Parathyroid adenoma (tissue), 2 donors: ENCODE measurements at regions not wholly inside any gene's neighbourhood (a gene's known extent, or its start where the extent isn't known, plus 50 kb on each side); places are given as distances from the start of the nearest gene placed in this dataset.

Source experiments
- H2AFZ ChIP-seq: fragments of 300-600 bp; sonication (generic); one replicate; pipeline ENCODE4 v1.7.0; 2017; ENCODE audit warnings: antibody characterized with exemption, mild to moderate bottlenecking
- H3K27ac ChIP-seq: fragments of 300-600 bp; sonication (generic); one replicate; pipeline ENCODE4 v1.7.0; 2017
- H3K27me3 ChIP-seq: fragments of 300-600 bp; sonication (generic); one replicate; pipeline ENCODE4 v1.7.0; 2017; ENCODE audit warnings: low read length; ENCODE audit not compliant: control insufficient read depth, insufficient read depth
- H3K36me3 ChIP-seq: fragments of 300-600 bp; sonication (generic); one replicate; pipeline ENCODE4 v1.7.0; 2017; ENCODE audit warnings: low read length; ENCODE audit not compliant: control insufficient read depth, insufficient read depth
- H3K4me1 ChIP-seq: fragments of 300-600 bp; sonication (generic); one replicate; pipeline ENCODE4 v1.7.0; 2017; ENCODE audit warnings: control low read depth
- H3K4me2 ChIP-seq: fragments of 300-600 bp; sonication (generic); one replicate; pipeline ENCODE4 v1.7.0; 2017; ENCODE audit warnings: low read length
- H3K4me3 ChIP-seq: fragments of 300-600 bp; sonication (generic); one replicate; pipeline ENCODE4 v1.7.0; 2017; ENCODE audit warnings: low read depth, low read length
- H3K79me2 ChIP-seq: fragments of 300-600 bp; sonication (generic); one replicate; pipeline ENCODE4 v1.7.0; 2017; ENCODE audit warnings: control low read depth
- H3K9ac ChIP-seq: fragments of 300-600 bp; sonication (generic); one replicate; pipeline ENCODE4 v1.7.0; 2017; ENCODE audit warnings: mild to moderate bottlenecking
- H3K9me3 ChIP-seq: fragments of 300-600 bp; sonication (generic); one replicate; pipeline ENCODE4 v1.7.0; 2017; ENCODE audit warnings: low read length; ENCODE audit not compliant: control insufficient read depth
- CTCF ChIP-seq: fragments of 300-600 bp; sonication (generic); IDR thresholded peaks from one replicate; pipeline ENCODE4 v1.7.0; 2017; ENCODE audit warnings: antibody characterized with exemption, mild to moderate bottlenecking
- donor health status: primary hyperparathyroidism.

- no peak overlapping the region for H3K4me3 ChIP-seq
- no peak for TF ChIP-seq CTCF
- H3K4me2 ChIP-seq, result no peak overlapping the region
- no peaks in the 10 kb centered on the region for H3K4me1 ChIP-seq
- H3K79me2 ChIP-seq, result no peaks in the 10 kb centered on the region
- no peaks in the 10 kb centered on the region for H3K36me3 ChIP-seq
- no peaks in the 10 kb centered on the region for H3K9me3 ChIP-seq
- no peak overlapping the region for H2AFZ ChIP-seq
- no peak overlapping the region for H3K9ac ChIP-seq
- H3K27me3 ChIP-seq, result no peaks in the 10 kb centered on the region
- H3K27ac ChIP-seq, result no peak overlapping the region
Observed at GRCh38 chrX:16518131-16518530, 131.8 kb upstream of the S100G start.

GRCh38 chrX:16524316-16524715 is 125.6 kb upstream of the S100G start:
- no peaks in the 10 kb centered on the region for H3K27me3 ChIP-seq
- H3K4me1 ChIP-seq, result no peaks in the 10 kb centered on the region
- TF ChIP-seq CTCF, result no peak
- no peak overlapping the region for H3K9ac ChIP-seq
- no peak overlapping the region for H2AFZ ChIP-seq
- no peaks in the 10 kb centered on the region for H3K79me2 ChIP-seq
- no peaks in the 10 kb centered on the region for H3K36me3 ChIP-seq
- H3K4me2 ChIP-seq, result no peak overlapping the region
- H3K9me3 ChIP-seq, result no peaks in the 10 kb centered on the region
- H3K4me3 ChIP-seq, result no peak overlapping the region
- no peak overlapping the region for H3K27ac ChIP-seq

DNA sequence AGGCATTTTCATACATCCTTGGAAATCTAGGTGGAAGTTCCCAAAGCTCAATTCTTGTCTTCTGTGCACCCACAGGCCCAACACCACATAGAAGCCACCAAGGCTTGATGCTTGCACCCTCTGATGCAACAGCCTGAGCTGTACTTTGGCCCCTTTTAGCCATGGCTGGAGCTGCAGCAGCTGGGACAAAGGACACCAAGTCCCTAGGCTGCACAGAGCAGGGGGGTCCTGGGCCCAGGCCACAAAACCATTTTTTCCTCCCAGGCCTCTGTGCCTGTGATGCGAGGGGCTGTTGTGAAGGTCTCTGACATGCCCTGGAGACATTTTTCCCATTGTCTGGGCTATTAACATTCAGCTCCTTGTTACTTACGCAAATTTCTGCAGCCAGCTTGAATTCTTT is 124.0 kb upstream of the S100G start:
- TF ChIP-seq CTCF, result no peak
- Histone ChIP-seq H3K79me2 (no peaks in the 10 kb centered on the region), H3K4me3 (no peak overlapping the region), H2AFZ (no peak overlapping the region), H3K9me3 (no peaks in the 10 kb centered on the region), H3K27me3 (no peaks in the 10 kb centered on the region), H3K36me3 (no peaks in the 10 kb centered on the region), H3K4me2 (no peak overlapping the region), H3K4me1 (no peaks in the 10 kb centered on the region), H3K9ac (no peak overlapping the region), H3K27ac (no peak overlapping the region)

- H3K4me2 ChIP-seq, result no peak overlapping the region
- no peaks in the 10 kb centered on the region for H3K27me3 ChIP-seq
- no peak overlapping the region for H3K27ac ChIP-seq
- TF ChIP-seq CTCF, result no peak
- no peak overlapping the region for H3K4me3 ChIP-seq
- H2AFZ ChIP-seq, result no peak overlapping the region
- no peaks in the 10 kb centered on the region for H3K79me2 ChIP-seq
- H3K36me3 ChIP-seq, result no peaks in the 10 kb centered on the region
- no peaks in the 10 kb centered on the region for H3K9me3 ChIP-seq
- no peak overlapping the region for H3K9ac ChIP-seq
- H3K4me1 ChIP-seq, result no peaks in the 10 kb centered on the region
Observed at GRCh38 chrX:16528620-16529019, 121.3 kb upstream of the S100G start.
